ENCODE measurements at regions not wholly inside any gene's neighbourhood (a gene's known extent, or its start where the extent isn't known, plus 50 kb on each side); places are given as distances from the start of the nearest gene placed in this dataset.

- no peak for TF ChIP-seq REST (IDR thresholded peaks at IDR 0.05)
- no peak for TF ChIP-seq HNF4A (conservative IDR thresholded peaks at IDR 0.05)
Observed at GRCh38 chr1:81510701-81511100, 290.0 kb upstream of the ADGRL2 start (continued).

- TF ChIP-seq RAD21 (IDR thresholded peaks at IDR 0.05), result no peak
- no peak for TF ChIP-seq EGR1 (IDR thresholded peaks at IDR 0.05; ENCODE audit: low read depth in 2 of 2)
- TF ChIP-seq JUND (IDR thresholded peaks at IDR 0.05), result no peak
- TF ChIP-seq HNF4G (IDR thresholded peaks at IDR 0.05), result no peak
- TF ChIP-seq MAX (IDR thresholded peaks at IDR 0.05), result no peak
- TF ChIP-seq SP1 (IDR thresholded peaks at IDR 0.05), result no peak
- no peak for TF ChIP-seq GABPA (IDR thresholded peaks at IDR 0.05 in 1 of 2, conservative IDR thresholded peaks at IDR 0.05 in 1 of 2)
- TF ChIP-seq FOXA1 (IDR thresholded peaks at IDR 0.05), result no peak
- TF ChIP-seq YY1 (IDR thresholded peaks at IDR 0.05), result no peak
- TF ChIP-seq ZBTB33 (IDR thresholded peaks at IDR 0.05), result no peak
- TF ChIP-seq RXRA (IDR thresholded peaks at IDR 0.05), result no peak
- no peak for TF ChIP-seq TAF1 (conservative IDR thresholded peaks at IDR 0.05)
- Histone ChIP-seq H3K36me3 (ENCODE audit: control insufficient read depth in 4 of 4, insufficient read depth in 3 of 4, low read depth in 1 of 4, low read length in 3 of 4) (no peaks in the 10 kb centered on the region), H3K4me3 (ENCODE audit: low read depth in 1 of 3, low read length in 3 of 3) (no peak overlapping the region), H3K27ac (ENCODE audit: low read depth in 1 of 2, low read length in 2 of 2) (no peak overlapping the region), H3K27me3 (ENCODE audit: control insufficient read depth in 4 of 4, insufficient read depth in 4 of 4, low read length in 3 of 4) (peaks cover 0 to 2% (median 0%) of the 10 kb centered on the region in 4 donors), H3K9ac (ENCODE audit: low read depth in 1 of 2, low read length in 2 of 2) (no peak overlapping the region), H3K4me1 (ENCODE audit: control insufficient read depth in 4 of 4, insufficient read depth in 4 of 4, low read length in 3 of 4) (no peaks in the 10 kb centered on the region), H3K9me3 (ENCODE audit: control insufficient read depth in 4 of 4, low read length in 3 of 4) (no peaks in the 10 kb centered on the region)
- WGBS, result 80% methylated on average over 5 of the region's 5 CpGs
- DNase-seq (ENCODE audit: low spot score), result no peak
Observed at GRCh38 chr1:81509594-81509993, 291.1 kb upstream of the ADGRL2 start.

- Histone ChIP-seq H3K27ac (ENCODE audit: low read depth in 1 of 2, low read length in 2 of 2) (no peak overlapping the region), H3K9me3 (ENCODE audit: control insufficient read depth in 4 of 4, low read length in 3 of 4) (no peaks in the 10 kb centered on the region), H3K4me1 (ENCODE audit: control insufficient read depth in 4 of 4, insufficient read depth in 4 of 4, low read length in 3 of 4) (no peaks in the 10 kb centered on the region), H3K9ac (ENCODE audit: low read depth in 1 of 2, low read length in 2 of 2) (no peak overlapping the region), H3K4me3 (ENCODE audit: low read depth in 1 of 3, low read length in 3 of 3) (no peak overlapping the region), H3K27me3 (ENCODE audit: control insufficient read depth in 4 of 4, insufficient read depth in 4 of 4, low read length in 3 of 4) (no peaks in the 10 kb centered on the region), H3K36me3 (ENCODE audit: control insufficient read depth in 4 of 4, insufficient read depth in 3 of 4, low read depth in 1 of 4, low read length in 3 of 4) (no peaks in the 10 kb centered on the region)
- TF ChIP-seq YY1 (IDR thresholded peaks at IDR 0.05) (no peak), RAD21 (IDR thresholded peaks at IDR 0.05) (peak in 1 of 2 donors; percentile 15), FOXA1 (IDR thresholded peaks at IDR 0.05) (no peak)
- DNase-seq (ENCODE audit: low spot score), result no peak
- WGBS, result 75% methylated on average over 1 of the region's 1 CpG
Observed at GRCh38 chr1:81506699-81507098, 294.0 kb upstream of the ADGRL2 start.

Measured in liver (tissue), 7 donors.